ENCODE measurements at regions not wholly inside any gene's neighbourhood (a gene's known extent, or its start where the extent isn't known, plus 50 kb on each side); places are given as distances from the start of the nearest gene placed in this dataset.

DNA sequence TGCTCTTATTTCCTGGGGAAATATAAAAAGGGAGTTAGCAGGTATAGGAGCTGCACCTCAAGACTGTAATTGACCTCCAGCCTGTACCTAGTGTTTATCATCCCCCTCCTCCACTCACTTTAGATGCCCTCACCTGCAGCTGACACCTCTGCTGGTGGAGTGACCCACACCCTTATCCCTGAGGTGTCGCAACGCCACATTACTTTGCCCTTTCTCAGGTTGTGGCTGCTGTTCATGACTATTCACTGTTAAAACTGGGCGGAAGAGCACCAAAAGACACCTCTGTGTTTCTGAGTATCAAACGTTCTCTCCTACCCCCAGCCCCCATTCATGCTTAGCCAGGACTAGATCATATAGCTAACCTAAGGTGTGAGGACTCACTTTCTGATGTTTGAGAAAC lies 101.5 kb upstream of the ADAMTS3 start:
- no peak for DNase-seq (ENCODE audit: extremely low read depth in 1 of 4, low spot score in 3 of 4)
- H3K27me3 ChIP-seq (ENCODE audit: control insufficient read depth in 2 of 2, insufficient read depth in 2 of 2, low read length in 2 of 2) = no peaks in the 10 kb centered on the region
- TF ChIP-seq SMARCA5 (IDR thresholded peaks at IDR 0.05) = no peak
- TF ChIP-seq NR3C1 (CRISPR knock-in tag; IDR thresholded peaks at IDR 0.05) = no peak
- TF ChIP-seq SIRT6 (IDR thresholded peaks at IDR 0.05; ENCODE audit: low read depth, low read length) = no peak
- TF ChIP-seq ZNF75A (CRISPR knock-in tag; IDR thresholded peaks at IDR 0.05) = no peak
- TF ChIP-seq ZNF444 (CRISPR knock-in tag; IDR thresholded peaks at IDR 0.05) = no peak
- TF ChIP-seq, protein P1, sequence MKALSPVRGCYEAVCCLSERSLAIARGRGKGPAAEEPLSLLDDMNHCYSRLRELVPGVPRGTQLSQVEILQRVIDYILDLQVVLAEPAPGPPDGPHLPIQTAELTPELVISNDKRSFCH (CRISPR knock-in tag; IDR thresholded peaks at IDR 0.05) = no peak
- TF ChIP-seq, protein P1 (tag; IDR thresholded peaks at IDR 0.05) = no peak
- TF ChIP-seq LEF1 (IDR thresholded peaks at IDR 0.05) = no peak
- TF ChIP-seq ZKSCAN1 (IDR thresholded peaks at IDR 0.05; ENCODE audit: low read depth, low read length) = no peak
- TF ChIP-seq, protein P2, sequence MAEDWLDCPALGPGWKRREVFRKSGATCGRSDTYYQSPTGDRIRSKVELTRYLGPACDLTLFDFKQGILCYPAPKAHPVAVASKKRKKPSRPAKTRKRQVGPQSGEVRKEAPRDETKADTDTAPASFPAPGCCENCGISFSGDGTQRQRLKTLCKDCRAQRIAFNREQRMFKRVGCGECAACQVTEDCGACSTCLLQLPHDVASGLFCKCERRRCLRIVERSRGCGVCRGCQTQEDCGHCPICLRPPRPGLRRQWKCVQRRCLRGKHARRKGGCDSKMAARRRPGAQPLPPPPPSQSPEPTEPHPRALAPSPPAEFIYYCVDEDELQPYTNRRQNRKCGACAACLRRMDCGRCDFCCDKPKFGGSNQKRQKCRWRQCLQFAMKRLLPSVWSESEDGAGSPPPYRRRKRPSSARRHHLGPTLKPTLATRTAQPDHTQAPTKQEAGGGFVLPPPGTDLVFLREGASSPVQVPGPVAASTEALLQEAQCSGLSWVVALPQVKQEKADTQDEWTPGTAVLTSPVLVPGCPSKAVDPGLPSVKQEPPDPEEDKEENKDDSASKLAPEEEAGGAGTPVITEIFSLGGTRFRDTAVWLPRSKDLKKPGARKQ (CRISPR knock-in tag; IDR thresholded peaks at IDR 0.05) = no peak
- TF ChIP-seq RFX7 (CRISPR knock-in tag; IDR thresholded peaks at IDR 0.05) = no peak
- TF ChIP-seq HDAC1 (IDR thresholded peaks at IDR 0.05) = no peak
- TF ChIP-seq, protein P3, sequence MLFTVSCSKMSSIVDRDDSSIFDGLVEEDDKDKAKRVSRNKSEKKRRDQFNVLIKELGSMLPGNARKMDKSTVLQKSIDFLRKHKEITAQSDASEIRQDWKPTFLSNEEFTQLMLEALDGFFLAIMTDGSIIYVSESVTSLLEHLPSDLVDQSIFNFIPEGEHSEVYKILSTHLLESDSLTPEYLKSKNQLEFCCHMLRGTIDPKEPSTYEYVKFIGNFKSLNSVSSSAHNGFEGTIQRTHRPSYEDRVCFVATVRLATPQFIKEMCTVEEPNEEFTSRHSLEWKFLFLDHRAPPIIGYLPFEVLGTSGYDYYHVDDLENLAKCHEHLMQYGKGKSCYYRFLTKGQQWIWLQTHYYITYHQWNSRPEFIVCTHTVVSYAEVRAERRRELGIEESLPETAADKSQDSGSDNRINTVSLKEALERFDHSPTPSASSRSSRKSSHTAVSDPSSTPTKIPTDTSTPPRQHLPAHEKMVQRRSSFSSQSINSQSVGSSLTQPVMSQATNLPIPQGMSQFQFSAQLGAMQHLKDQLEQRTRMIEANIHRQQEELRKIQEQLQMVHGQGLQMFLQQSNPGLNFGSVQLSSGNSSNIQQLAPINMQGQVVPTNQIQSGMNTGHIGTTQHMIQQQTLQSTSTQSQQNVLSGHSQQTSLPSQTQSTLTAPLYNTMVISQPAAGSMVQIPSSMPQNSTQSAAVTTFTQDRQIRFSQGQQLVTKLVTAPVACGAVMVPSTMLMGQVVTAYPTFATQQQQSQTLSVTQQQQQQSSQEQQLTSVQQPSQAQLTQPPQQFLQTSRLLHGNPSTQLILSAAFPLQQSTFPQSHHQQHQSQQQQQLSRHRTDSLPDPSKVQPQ (CRISPR knock-in tag; IDR thresholded peaks at IDR 0.05; ENCODE audit: borderline replicate concordance) = no peak
- TF ChIP-seq ARHGAP35 (IDR thresholded peaks at IDR 0.05; ENCODE audit: partially characterized antibody) = no peak
- TF ChIP-seq RBM17 (IDR thresholded peaks at IDR 0.05; ENCODE audit: borderline replicate concordance, low read depth, low read length) = no peak

More for the DNA sequence above, 101.5 kb upstream of the ADAMTS3 start:
- no peak overlapping the region for H3K4me3 ChIP-seq
- H3K9me3 ChIP-seq (replicated peaks; ENCODE audit: control insufficient read depth, insufficient read depth, low read depth, low read length) = no peaks in the 10 kb centered on the region
- no peaks in the 10 kb centered on the region for H3K4me1 ChIP-seq (replicated peaks in 1 of 2; ENCODE audit: control insufficient read depth in 2 of 2, insufficient read depth in 2 of 2, low read length in 2 of 2)
- H3K27ac ChIP-seq (ENCODE audit: extremely low read depth, low read depth, low read length) = no peak overlapping the region
- POLR2A ChIA-PET = no interaction called here
- H2AFZ ChIP-seq (ENCODE audit: low read depth, low read length) = no peak overlapping the region
- in situ Hi-C loops (cut with MboI) (no loop called here), intact Hi-C loops (cut with micrococcal nuclease) (no loop called here)
- no TSS peak for BruUV-seq (replicated peaks)
- ATAC-seq (no peak), FAIRE-seq (no peak)
- no peaks in the 10 kb centered on the region for H3K79me2 ChIP-seq (ENCODE audit: control insufficient read depth, insufficient read depth, low read length)
- CTCF ChIA-PET (ENCODE audit: low intra/inter-chr PET ratio) = no interaction called here
- WGBS (ENCODE audit: insufficient coverage, low coverage, missing lambda C conversion rate) = 43% methylated on average over 4 of the region's 4 CpGs
- H3K4me2 ChIP-seq (ENCODE audit: insufficient read depth, low read length) = no peak overlapping the region
- no peak overlapping the region for H3K9ac ChIP-seq (ENCODE audit: insufficient read depth in 1 of 2, low read depth in 2 of 2, low read length in 2 of 2)
- H3K36me3 ChIP-seq (ENCODE audit: control insufficient read depth, insufficient read depth, low read length) = no peaks in the 10 kb centered on the region
- H3K9me1 ChIP-seq (ENCODE audit: control insufficient read depth, insufficient read depth, low read length) = no peaks in the 10 kb centered on the region
- no peaks in the 10 kb centered on the region for H4K20me1 ChIP-seq (replicated peaks; ENCODE audit: control insufficient read depth, insufficient read depth, low read length)
